ENCODE measurements at regions not wholly inside any gene's neighbourhood (a gene's known extent, or its start where the extent isn't known, plus 50 kb on each side); places are given as distances from the start of the nearest gene placed in this dataset.
A peak's percentile ranks its signal among the peaks of the same experiment; 100 is the strongest.

GRCh38 chr4:149999485-150000074 is 78.7 kb upstream of the DCLK2 start:
- no peaks in the 10 kb centered on the region for H3K36me3 ChIP-seq (ENCODE audit: low read length)
- TF ChIP-seq CTCF (IDR thresholded peaks at IDR 0.05; ENCODE audit: insufficient read depth, low read length, poor library complexity, severe bottlenecking) (peak; percentile 38), EZH2phosphoT487 (conservative IDR thresholded peaks at IDR 0.05; ENCODE audit: low read length) (no peak)

GRCh38 chr4:150001815-150002214 is 76.4 kb upstream of the DCLK2 start:
- Histone ChIP-seq H3K27ac (ENCODE audit: low read depth, low read length) (no peak overlapping the region), H3K27me3 (ENCODE audit: low read length) (no peaks in the 10 kb centered on the region), H3K4me3 (ENCODE audit: insufficient read depth, low read length, poor library complexity, severe bottlenecking) (no peak overlapping the region), H3K4me2 (ENCODE audit: low read depth, low read length, poor library complexity, severe bottlenecking) (no peak overlapping the region), H3K9ac (ENCODE audit: low read length) (no peak overlapping the region), H3K9me3 (ENCODE audit: insufficient read depth, low read length) (no peaks in the 10 kb centered on the region), H2AFZ (ENCODE audit: low read depth, low read length, severe bottlenecking) (no peak overlapping the region), H3K36me3 (ENCODE audit: low read length) (no peaks in the 10 kb centered on the region), H3K79me2 (ENCODE audit: insufficient read depth, low read length) (no peaks in the 10 kb centered on the region), H3K9me2 (replicated peaks; ENCODE audit: insufficient read depth, low read length) (no peaks in the 10 kb centered on the region), H3F3A (ENCODE audit: insufficient read depth) (no peaks in the 10 kb centered on the region), H4K20me1 (ENCODE audit: low read depth, low read length) (no peaks in the 10 kb centered on the region)
- TF ChIP-seq EZH2phosphoT487 (conservative IDR thresholded peaks at IDR 0.05; ENCODE audit: low read length) (no peak), CTCF (IDR thresholded peaks at IDR 0.05; ENCODE audit: insufficient read depth, low read length, poor library complexity, severe bottlenecking) (no peak)

More at GRCh38 chr4:149999485-150000074, 78.7 kb upstream of the DCLK2 start:
- H3K27me3 ChIP-seq (ENCODE audit: low read length) = no peaks in the 10 kb centered on the region
- H3K4me2 ChIP-seq (ENCODE audit: low read depth, low read length, poor library complexity, severe bottlenecking) = no peak overlapping the region
- no peaks in the 10 kb centered on the region for H3K79me2 ChIP-seq (ENCODE audit: insufficient read depth, low read length)
- H3K27ac ChIP-seq (ENCODE audit: low read depth, low read length) = no peak overlapping the region
- H3K4me3 ChIP-seq (ENCODE audit: insufficient read depth, low read length, poor library complexity, severe bottlenecking) = no peak overlapping the region
- H3F3A ChIP-seq (ENCODE audit: insufficient read depth) = no peaks in the 10 kb centered on the region
- no peaks in the 10 kb centered on the region for H3K9me3 ChIP-seq (ENCODE audit: insufficient read depth, low read length)
- H2AFZ ChIP-seq (ENCODE audit: low read depth, low read length, severe bottlenecking) = no peak overlapping the region
- H4K20me1 ChIP-seq (ENCODE audit: low read depth, low read length) = no peaks in the 10 kb centered on the region
- no peaks in the 10 kb centered on the region for H3K9me2 ChIP-seq (replicated peaks; ENCODE audit: insufficient read depth, low read length)
- no peak overlapping the region for H3K9ac ChIP-seq (ENCODE audit: low read length)

GRCh38 chr4:150002561-150002960 is 75.7 kb upstream of the DCLK2 start:
- H3K9me3 ChIP-seq (ENCODE audit: insufficient read depth, low read length) = no peaks in the 10 kb centered on the region
- no peaks in the 10 kb centered on the region for H4K20me1 ChIP-seq (ENCODE audit: low read depth, low read length)
- no peaks in the 10 kb centered on the region for H3F3A ChIP-seq (ENCODE audit: insufficient read depth)
- H3K27ac ChIP-seq (ENCODE audit: low read depth, low read length) = no peak overlapping the region
- no peak overlapping the region for H3K9ac ChIP-seq (ENCODE audit: low read length)
- no peaks in the 10 kb centered on the region for H3K9me2 ChIP-seq (replicated peaks; ENCODE audit: insufficient read depth, low read length)
- H2AFZ ChIP-seq (ENCODE audit: low read depth, low read length, severe bottlenecking) = no peak overlapping the region
- H3K36me3 ChIP-seq (ENCODE audit: low read length) = no peaks in the 10 kb centered on the region
- TF ChIP-seq EZH2phosphoT487 (conservative IDR thresholded peaks at IDR 0.05; ENCODE audit: low read length) (no peak), CTCF (IDR thresholded peaks at IDR 0.05; ENCODE audit: insufficient read depth, low read length, poor library complexity, severe bottlenecking) (no peak)
- H3K4me2 ChIP-seq (ENCODE audit: low read depth, low read length, poor library complexity, severe bottlenecking) = no peak overlapping the region
- no peaks in the 10 kb centered on the region for H3K79me2 ChIP-seq (ENCODE audit: insufficient read depth, low read length)
- no peaks in the 10 kb centered on the region for H3K27me3 ChIP-seq (ENCODE audit: low read length)
- H3K4me3 ChIP-seq (ENCODE audit: insufficient read depth, low read length, poor library complexity, severe bottlenecking) = no peak overlapping the region
